DMS 273 (cell line): ENCODE measurements at regions not wholly inside any gene's neighbourhood (a gene's known extent, or its start where the extent isn't known, plus 50 kb on each side); places are given as distances from the start of the nearest gene placed in this dataset.
A peak's percentile ranks its signal among the peaks of the same experiment; 100 is the strongest.
"Not testable (repeated sequence)": the region's sequence is repeated elsewhere in the genome, so short reads cannot be mapped to it uniquely, and the experiment has no call there.

ENCODE experiments used
- DNase-seq: peaks from one replicate; lab custom pipeline; 2025; ENCODE audit not compliant: unreplicated experiment; lab: John Stamatoyannopoulos, UW

DNA sequence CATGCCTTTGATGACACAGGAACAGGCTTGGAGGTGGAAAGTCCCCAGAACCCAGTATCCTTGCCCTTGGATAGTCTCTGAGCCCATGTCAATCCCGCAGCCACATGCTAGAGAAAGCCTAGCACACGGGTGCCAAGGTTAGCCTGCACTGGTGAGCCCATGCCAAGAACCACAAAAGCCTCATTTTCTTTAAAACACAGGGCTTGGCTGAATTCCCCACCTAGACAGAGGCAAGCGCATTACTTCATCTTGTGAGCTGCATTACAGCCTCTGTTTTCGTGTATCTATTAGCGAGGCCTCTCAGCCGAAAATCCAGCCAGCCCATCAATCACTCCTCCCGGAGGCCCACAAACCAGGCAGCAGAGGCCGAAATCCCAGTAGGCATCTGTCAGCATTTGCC, 314.9 kb upstream of the AUTS2 start:
- DNase-seq: no peak

GRCh38 chr7:69285854-69286253, 312.4 kb upstream of the AUTS2 start:
- DNase-seq: no peak

DNA sequence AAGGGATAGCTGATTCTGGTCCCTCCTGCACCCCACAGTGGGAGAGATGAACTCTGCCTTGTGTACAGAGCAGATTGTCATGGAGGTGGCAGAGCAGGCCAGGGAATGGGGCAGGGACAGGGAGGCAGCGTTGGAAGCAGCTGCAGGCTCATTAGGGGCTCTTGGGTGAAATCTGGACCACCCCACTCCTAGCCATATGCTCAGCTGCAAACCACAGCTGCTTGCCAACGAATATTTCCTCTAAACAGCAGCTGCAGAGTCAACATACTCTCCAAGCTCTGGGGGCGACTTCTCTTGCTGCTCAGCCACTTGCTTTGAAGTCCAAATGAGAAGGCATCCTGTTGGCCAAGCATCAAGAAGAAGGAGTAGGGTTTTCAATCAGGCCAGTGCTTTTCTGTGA, 302.3 kb upstream of the AUTS2 start:
- peak; percentile 97 for DNase-seq

DNA sequence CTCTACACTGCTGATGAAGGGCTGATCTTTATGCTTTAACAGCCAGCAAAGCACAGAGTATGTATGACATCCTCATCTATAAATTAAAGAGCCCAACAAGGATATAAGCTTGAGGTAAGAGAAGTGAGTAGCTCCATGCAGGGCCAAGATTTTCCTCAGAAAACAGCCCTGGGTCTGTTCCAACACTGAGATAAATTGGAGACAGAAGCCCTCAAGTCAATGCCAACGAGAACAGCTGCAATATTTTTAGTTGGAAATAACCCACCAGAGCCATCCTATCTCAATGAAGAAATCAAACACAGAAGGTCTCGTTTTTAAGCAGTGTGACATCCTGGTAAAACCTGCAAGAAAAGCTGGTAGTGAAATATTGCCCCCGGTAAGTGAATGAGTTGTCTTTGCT, 297.0 kb upstream of the AUTS2 start:
- peak; percentile 32 for DNase-seq

GRCh38 chr7:69309601-69310000, 288.7 kb upstream of the AUTS2 start:
- DNase-seq: no peak

GRCh38 chr7:69311489-69311888, 286.8 kb upstream of the AUTS2 start:
- no peak for DNase-seq

- DNase-seq: not testable (repeated sequence)
These were observed 284.4 kb upstream of the AUTS2 start for GRCh38 chr7:69313852-69314251.

DNA sequence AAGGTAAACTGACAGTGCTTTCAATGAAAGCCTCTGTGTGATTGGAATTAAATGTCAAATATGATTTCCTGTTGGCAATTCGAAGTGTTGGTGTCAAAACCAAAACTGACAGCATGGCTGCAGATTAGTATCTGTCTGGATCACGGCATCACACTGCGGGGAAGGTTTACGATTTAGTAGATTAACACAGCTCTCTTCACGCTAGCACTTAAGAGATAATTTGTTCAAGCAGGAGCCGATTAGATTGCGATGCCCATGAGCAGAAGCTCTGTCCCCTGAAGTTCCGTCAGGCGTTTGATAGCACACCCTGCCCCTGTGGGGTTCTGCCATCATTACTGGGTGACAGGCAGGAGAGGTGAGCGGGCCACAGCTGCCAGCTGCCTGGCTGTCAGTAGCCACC, 279.5 kb upstream of the AUTS2 start:
- no peak for DNase-seq

DNA sequence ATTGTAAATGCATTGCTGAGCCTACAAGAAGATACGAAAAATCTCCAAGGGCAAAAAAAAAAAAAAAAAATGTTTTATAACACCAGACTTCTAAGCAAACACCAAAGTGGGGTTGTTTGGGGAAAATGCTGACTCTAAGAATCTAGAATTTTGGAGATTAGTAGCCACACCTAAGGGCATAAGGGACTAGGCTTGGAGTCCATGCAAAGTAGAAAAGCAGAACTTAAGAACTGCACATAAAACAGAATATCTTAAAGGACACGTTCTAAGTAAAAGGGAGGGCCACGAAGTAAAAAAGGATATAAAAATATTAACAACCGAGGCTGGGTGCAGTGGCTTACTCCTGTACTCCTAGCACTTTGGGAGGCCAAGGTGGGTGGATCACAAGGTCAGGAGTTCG, 269.8 kb upstream of the AUTS2 start:
- no peak for DNase-seq

GRCh38 chr7:69334701-69335100, 263.6 kb upstream of the AUTS2 start:
- DNase-seq: no peak

DNA sequence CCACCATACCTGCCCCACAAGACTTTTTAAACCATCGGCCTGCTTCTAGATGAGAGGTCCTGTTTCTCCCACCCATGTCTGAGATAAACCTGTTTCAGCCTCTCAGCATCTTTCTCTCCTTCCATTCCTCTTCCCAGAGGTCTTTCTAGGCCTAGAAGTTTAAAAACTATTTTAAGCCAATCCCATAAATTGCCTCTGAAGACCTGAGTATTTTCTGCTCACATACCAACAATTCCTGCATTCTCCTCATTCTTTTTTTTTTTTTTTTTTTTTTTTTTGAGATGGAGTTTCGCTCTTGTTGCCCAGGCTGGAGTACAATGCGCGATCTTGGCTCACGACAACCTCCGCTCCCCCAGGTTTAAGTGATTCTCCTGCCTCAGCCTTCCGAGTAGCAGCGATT, 262.9 kb upstream of the AUTS2 start:
- no peak for DNase-seq

DNA sequence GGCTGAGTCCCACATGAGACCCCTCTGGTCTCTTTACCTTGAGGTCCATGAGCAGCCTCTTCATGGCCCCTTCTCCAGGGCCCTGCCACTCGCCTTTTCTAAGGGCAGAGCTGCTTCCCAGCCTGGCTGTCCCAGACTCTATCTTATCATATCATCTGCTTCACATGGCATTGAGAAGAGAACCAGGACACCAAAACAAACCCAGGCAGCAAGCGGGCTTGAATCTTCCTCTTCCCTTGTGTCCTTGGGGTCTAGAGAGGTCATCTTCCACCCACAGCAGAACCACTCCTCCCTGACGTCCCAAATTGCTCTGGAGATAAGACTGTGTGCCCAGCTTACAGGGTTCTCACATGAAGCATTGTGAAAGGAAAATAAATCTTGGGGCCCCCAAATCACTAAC, 261.3 kb upstream of the AUTS2 start:
- DNase-seq: no peak

DNA sequence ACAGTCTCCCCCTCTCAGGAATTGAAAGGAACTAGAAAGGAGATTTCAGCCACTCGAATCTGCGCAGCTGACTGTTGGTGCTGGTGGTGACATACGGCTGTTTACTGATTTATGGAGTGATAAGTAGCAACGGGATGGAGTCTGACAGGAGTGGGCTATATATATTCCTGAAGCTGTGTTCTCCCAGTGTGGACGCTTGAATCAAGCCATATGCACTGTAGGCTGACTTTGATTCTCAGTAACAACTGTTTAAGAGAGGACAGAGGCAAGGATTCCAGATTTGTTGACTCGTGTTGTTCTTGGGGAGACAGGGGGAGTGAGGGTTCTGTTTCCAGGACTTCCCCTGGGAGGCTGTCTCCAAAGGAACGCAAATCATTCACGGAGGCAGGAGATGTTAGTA, 260.1 kb upstream of the AUTS2 start:
- DNase-seq: peak; percentile 15

- no peak for DNase-seq
These were observed 257.0 kb upstream of the AUTS2 start for GRCh38 chr7:69341288-69341687.

DNA sequence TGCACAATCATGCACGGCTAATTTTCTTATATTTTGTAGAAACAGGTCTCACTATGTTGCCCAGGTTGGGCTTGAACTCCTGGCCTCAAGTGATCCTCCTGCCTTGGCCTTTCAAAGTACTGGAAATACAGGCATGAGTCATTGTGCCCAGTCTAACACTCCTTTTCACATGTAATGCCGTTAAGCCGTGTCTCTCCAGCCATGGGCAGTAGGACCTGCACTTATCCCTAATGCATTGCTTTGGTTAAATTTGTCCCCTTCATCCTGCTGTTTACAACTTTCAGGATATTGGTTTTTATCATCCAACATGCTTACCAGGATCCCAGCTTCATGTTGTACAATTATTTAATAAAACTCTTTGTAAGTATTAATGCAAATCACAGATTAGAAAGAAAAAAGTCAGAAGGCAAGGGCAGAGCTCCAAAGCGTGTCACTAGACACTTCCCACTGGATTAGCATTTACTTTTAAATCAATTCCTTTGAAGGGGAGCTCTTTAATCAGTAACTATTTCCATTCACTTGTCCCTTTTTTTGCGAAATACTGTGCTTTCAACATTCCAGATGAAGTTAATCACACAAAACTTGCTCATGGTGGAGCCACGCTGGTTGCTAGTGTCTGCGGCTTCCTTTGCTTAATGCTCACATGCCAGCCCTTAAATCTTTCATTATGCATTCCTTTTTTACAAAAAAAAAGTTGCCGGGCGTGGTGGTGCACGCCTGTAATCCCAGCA, 256.0 kb upstream of the AUTS2 start:
- no peak for DNase-seq

GRCh38 chr7:69349291-69349690, 249.0 kb upstream of the AUTS2 start:
- no peak for DNase-seq

GRCh38 chr7:69358163-69358821, 240.0 kb upstream of the AUTS2 start:
- peak; percentile 19 for DNase-seq

- DNase-seq: no peak
These were observed 239.1 kb upstream of the AUTS2 start for GRCh38 chr7:69359003-69359700.

- no peak for DNase-seq
These were observed 237.4 kb upstream of the AUTS2 start for GRCh38 chr7:69360913-69361312.

DNA sequence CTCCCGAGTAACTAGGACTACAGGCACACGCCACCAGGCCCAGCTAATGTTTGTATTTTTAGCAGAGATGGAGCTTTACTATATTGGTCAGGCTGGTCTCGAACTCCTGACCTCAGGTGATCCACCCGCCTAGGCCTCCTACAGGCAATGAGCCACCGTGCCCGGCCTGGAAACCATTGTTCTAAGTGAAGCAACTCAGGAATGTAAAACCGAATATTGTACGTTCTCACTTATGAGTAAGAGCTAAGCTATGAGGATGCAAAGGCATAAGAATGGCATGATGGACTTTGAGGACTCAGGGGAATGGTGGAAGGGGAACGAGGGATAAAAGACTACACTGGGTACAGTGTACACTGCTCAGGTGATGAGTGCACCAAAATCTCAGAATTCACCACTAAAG, 235.1 kb upstream of the AUTS2 start:
- no peak for DNase-seq

- no peak for DNase-seq
These were observed 233.2 kb upstream of the AUTS2 start for GRCh38 chr7:69364813-69365643.
